HAP-1 (cell line): ENCODE measurements at regions not wholly inside any gene's neighbourhood (a gene's known extent, or its start where the extent isn't known, plus 50 kb on each side); places are given as distances from the start of the nearest gene placed in this dataset.

Experiments
- DNase-seq, 2 experiments: peaks; one replicate each; pipeline ENCODE4 v3.0.0-alpha.2; 2016 to 2020; ENCODE audit warnings: low spot score in 2 of 2
- H3K27me3 ChIP-seq: fragments of 250-450 bp; sonication (Bioruptor Pico); 2 replicates; pipeline ENCODE4 v1.5.1; 2020; ENCODE audit warnings: low read depth, mild to moderate bottlenecking, moderate library complexity
- H3K36me3 ChIP-seq: fragments of 250-450 bp; sonication (Bioruptor Pico); replicated peaks from 2 replicates; pipeline ENCODE4 v1.5.1; 2020; ENCODE audit warnings: mild to moderate bottlenecking
- H3K4me1 ChIP-seq: fragments of 250-450 bp; sonication (Bioruptor Pico); 2 replicates; pipeline ENCODE4 v1.5.1; 2020; ENCODE audit warnings: mild to moderate bottlenecking
- H3K4me3 ChIP-seq: fragments of 250-450 bp; sonication (Bioruptor Pico); 2 replicates; pipeline ENCODE4 v1.5.1; 2020; ENCODE audit warnings: mild to moderate bottlenecking, moderate library complexity
- H3K9me3 ChIP-seq: fragments of 250-450 bp; sonication (Bioruptor Pico); 2 replicates; pipeline ENCODE4 v1.5.1; 2020; ENCODE audit warnings: mild to moderate bottlenecking, moderate library complexity
- in situ Hi-C: fragments of 300-500 bp; cut with MboI; formaldehyde crosslinking; loops from 3 replicates; pipeline ENCODE4 v1.14.3; 2020; ENCODE audit warnings: low sequenced_read_pairs, inconsistent platforms, mixed read lengths

DNA sequence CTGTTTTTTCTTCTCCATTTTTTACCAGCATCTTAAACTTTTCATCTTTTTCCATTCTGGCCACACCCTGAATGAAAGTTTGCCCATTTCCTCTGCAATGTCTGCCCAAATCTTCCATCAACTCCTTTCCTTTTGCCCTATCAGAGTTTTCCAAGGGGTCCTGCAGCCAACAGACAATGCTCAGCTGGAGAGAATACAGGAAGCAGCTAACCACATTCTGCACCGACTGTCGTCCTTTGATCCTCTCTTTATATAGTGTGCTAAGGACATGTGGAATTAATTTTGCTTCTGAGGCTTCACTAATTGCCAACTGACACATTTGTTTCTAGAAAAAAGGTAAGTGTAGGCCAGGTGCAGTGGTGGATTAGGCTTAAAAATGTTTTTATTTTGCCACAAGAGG lies 50.5 kb upstream of the DLX2 start:
- DNase-seq = no peak
- H3K4me3 ChIP-seq = no peak overlapping the region
- in situ Hi-C loops = no loop called here
- peaks cover 17% of the 10 kb centered on the region; the same call in 1 of the 2 replicates for H3K27me3 ChIP-seq
- H3K36me3 ChIP-seq = no peaks in the 10 kb centered on the region
- H3K9me3 ChIP-seq = no peaks in the 10 kb centered on the region
- H3K4me1 ChIP-seq = no peaks in the 10 kb centered on the region

DNA sequence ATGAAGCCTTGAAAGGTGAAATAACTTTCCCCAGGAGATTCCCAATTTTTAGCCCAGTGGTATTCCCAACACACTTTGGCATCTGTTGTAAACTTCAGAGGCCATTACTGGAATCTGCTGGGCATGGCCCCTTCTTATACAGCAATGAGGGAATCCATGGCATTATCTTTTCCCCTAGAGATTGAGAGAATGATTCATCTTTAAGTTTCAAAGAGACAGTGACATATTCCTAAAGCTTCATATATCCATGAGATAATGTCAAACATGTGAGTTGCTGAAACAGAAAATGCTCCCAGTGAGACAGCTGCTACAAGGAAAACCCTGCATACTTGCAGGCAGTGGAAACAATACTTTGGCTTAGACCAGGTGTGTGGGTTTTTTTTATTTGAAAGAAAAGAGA lies 51.1 kb upstream of the DLX2 start:
- DNase-seq = no peak
- Histone ChIP-seq H3K27me3 (peaks cover 17% of the 10 kb centered on the region; the same call in 1 of the 2 replicates), H3K9me3 (no peaks in the 10 kb centered on the region), H3K36me3 (no peaks in the 10 kb centered on the region), H3K4me3 (no peak overlapping the region), H3K4me1 (no peaks in the 10 kb centered on the region)
- in situ Hi-C loops = no loop called here

- Histone ChIP-seq H3K27me3 (peaks cover 17% of the 10 kb centered on the region; the same call in 1 of the 2 replicates), H3K36me3 (no peaks in the 10 kb centered on the region), H3K4me1 (no peaks in the 10 kb centered on the region), H3K4me3 (no peak overlapping the region), H3K9me3 (0 out of 2 replicates have a peak, but pooled peaks cover 2% of the 10 kb centered on the region)
- no peak for DNase-seq
- in situ Hi-C loops = no loop called here
Measured at GRCh38 chr2:172155752-172156151, 53.1 kb upstream of the DLX2 start.

GRCh38 chr2:172160839-172161238 lies 58.1 kb upstream of the DLX2 start:
- in situ Hi-C loops = no loop called here
- no peak overlapping the region for H3K4me3 ChIP-seq
- no peaks in the 10 kb centered on the region for H3K36me3 ChIP-seq
- peaks cover 2% of the 10 kb centered on the region; the same call in 1 of the 2 replicates for H3K9me3 ChIP-seq
- DNase-seq = no peak
- H3K4me1 ChIP-seq = no peaks in the 10 kb centered on the region
- H3K27me3 ChIP-seq = peaks cover 12% of the 10 kb centered on the region; the same call in 1 of the 2 replicates

DNA sequence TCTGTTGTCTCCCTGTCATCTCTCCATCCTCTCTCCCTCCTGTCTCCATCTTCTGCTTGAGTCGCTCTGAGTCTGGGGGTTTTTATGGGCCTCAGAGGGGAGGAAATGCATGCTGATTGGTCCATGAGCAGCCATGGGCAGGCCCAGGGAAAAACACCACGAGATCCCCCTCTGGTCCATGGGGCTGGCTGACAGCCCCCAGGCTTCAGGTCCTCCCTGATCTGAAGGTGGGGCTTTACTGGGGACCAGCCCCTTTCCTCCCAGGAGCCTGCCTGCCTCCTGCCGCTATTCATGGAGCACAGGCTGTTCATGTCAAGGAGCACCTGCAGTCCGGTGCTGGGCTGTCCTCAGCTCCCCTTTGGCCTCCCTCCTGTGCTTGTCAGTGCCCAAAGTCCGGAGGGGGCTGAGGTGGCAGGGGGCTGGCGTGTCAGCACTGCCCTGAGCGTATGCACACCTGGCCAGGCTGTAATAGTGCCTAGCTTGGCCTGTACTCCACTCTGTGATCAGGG lies 59.6 kb upstream of the DLX2 start:
- H3K36me3 ChIP-seq = no peaks in the 10 kb centered on the region
- peaks cover 2% of the 10 kb centered on the region; the same call in 1 of the 2 replicates for H3K9me3 ChIP-seq
- in situ Hi-C loops = no loop called here
- no peaks in the 10 kb centered on the region for H3K4me1 ChIP-seq
- no peak for DNase-seq
- H3K4me3 ChIP-seq = no peak overlapping the region
- H3K27me3 ChIP-seq = peaks cover 8% of the 10 kb centered on the region; the same call in 1 of the 2 replicates

- no peak overlapping the region for H3K4me3 ChIP-seq
- H3K36me3 ChIP-seq = no peaks in the 10 kb centered on the region
- in situ Hi-C loops = no loop called here
- no peak for DNase-seq
- H3K27me3 ChIP-seq = peaks cover 3% of the 10 kb centered on the region; the same call in 1 of the 2 replicates
- H3K9me3 ChIP-seq = peaks cover 2% of the 10 kb centered on the region; the same call in 1 of the 2 replicates
- no peaks in the 10 kb centered on the region for H3K4me1 ChIP-seq
Measured at GRCh38 chr2:172162739-172163336, 60.1 kb upstream of the DLX2 start.

DNA sequence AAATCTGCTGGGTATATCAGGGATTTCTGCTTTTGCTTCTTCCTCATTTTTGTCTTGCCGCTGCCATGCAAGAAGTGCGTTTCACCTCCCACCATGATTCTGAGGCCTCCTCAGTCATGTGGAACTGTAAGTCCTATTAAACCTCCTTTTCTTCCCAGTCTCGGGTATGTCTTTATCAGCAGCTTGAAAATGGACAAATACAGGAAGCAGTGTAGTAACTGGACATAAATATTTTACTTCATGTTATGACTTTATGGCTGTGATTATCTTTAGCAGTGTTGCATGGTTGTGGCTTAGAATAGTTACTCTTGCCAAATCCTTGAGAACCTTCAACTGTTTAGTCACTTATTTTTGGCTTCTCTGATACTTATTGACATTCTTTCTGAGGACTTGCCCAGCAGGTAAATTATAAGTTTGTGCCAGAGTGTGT lies 66.2 kb upstream of the DLX2 start:
- H3K27me3 ChIP-seq = no peaks in the 10 kb centered on the region
- in situ Hi-C loops = no loop called here
- DNase-seq = no peak
- no peak overlapping the region for H3K4me3 ChIP-seq
- H3K4me1 ChIP-seq = peaks cover 4% of the 10 kb centered on the region; the same call in 1 of the 2 replicates
- H3K36me3 ChIP-seq = no peaks in the 10 kb centered on the region
- no peaks in the 10 kb centered on the region; the same call in 1 of the 2 replicates for H3K9me3 ChIP-seq

DNA sequence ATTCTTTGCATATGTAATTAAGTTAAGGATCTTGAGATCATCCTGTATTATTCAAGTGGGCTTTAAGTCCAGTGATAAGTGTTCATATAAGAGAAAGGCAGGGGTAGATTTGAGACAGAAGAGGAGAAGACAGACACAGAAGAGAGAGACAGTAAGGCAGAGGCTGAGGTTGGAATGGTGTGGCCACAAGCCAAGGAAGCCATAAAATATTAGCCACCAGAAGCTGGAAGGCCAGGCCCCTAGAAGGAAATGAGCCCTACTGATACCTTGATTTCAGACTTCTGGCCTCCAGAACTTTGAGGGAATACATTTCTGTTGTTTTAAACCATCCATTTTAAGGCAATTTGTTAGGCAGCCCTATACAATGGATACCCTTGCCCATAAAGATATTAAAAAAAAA lies 66.9 kb upstream of the DLX2 start:
- no peak for DNase-seq
- H3K27me3 ChIP-seq = no peaks in the 10 kb centered on the region
- H3K9me3 ChIP-seq = no peaks in the 10 kb centered on the region; the same call in 1 of the 2 replicates
- no peaks in the 10 kb centered on the region for H3K36me3 ChIP-seq
- no peak overlapping the region for H3K4me3 ChIP-seq
- peaks cover 4% of the 10 kb centered on the region; the same call in 1 of the 2 replicates for H3K4me1 ChIP-seq
- in situ Hi-C loops = loop anchor here (5.0 to 10.0 kb wide), 2 partner anchors 293 to 545 kb away; no protein-coding TSS in a partner anchor

GRCh38 chr2:172172513-172173173 lies 69.9 kb upstream of the DLX2 start:
- H3K4me3 ChIP-seq = peak overlapping the region; percentile 44
- DNase-seq = peak; percentile 58 to 88
- peaks cover 4% of the 10 kb centered on the region; the same call in 1 of the 2 replicates for H3K4me1 ChIP-seq
- in situ Hi-C loops = loop anchor here (5.0 to 10.0 kb wide), 2 partner anchors 290 to 542 kb away; no protein-coding TSS in a partner anchor
- H3K36me3 ChIP-seq = no peaks in the 10 kb centered on the region
- H3K9me3 ChIP-seq = no peaks in the 10 kb centered on the region
- no peaks in the 10 kb centered on the region for H3K27me3 ChIP-seq

GRCh38 chr2:172173174-172173706 lies 70.5 kb upstream of the DLX2 start:
- DNase-seq = no peak
- Histone ChIP-seq H3K27me3 (no peaks in the 10 kb centered on the region), H3K9me3 (no peaks in the 10 kb centered on the region), H3K36me3 (no peaks in the 10 kb centered on the region), H3K4me3 (no peak overlapping the region; the same call in 1 of the 2 replicates), H3K4me1 (peaks cover 10% of the 10 kb centered on the region)
- in situ Hi-C loops = loop anchor here (5.0 to 10.0 kb wide), 2 partner anchors 289 to 542 kb away; no protein-coding TSS in a partner anchor

DNA sequence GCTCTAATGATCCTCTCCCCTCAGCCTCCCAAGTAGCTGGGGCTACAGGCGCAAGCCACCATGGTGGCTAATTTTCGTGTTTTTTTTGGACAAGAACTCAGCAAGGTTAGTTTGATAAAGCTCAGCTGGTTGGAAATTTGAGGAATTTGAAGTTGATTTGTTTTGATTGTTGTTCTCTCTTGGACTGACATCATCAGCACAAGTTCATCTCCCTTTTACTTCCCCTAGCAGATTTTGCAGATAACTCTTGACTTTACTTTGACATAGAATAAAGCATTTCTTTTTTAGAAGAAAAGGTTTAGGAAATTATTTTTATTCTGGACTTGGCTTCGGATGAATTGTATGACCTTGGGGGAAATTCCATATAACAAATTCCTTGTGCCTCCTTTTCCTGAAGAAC lies 74.9 kb upstream of the DLX2 start:
- DNase-seq = no peak
- H3K4me1 ChIP-seq = peaks cover 19% of the 10 kb centered on the region
- in situ Hi-C loops = loop anchor here (10.0 kb wide), 1 partner anchor 537 kb away; no protein-coding TSS in a partner anchor
- no peaks in the 10 kb centered on the region for H3K9me3 ChIP-seq
- no peak overlapping the region for H3K4me3 ChIP-seq
- H3K27me3 ChIP-seq = no peaks in the 10 kb centered on the region
- no peaks in the 10 kb centered on the region for H3K36me3 ChIP-seq

DNA sequence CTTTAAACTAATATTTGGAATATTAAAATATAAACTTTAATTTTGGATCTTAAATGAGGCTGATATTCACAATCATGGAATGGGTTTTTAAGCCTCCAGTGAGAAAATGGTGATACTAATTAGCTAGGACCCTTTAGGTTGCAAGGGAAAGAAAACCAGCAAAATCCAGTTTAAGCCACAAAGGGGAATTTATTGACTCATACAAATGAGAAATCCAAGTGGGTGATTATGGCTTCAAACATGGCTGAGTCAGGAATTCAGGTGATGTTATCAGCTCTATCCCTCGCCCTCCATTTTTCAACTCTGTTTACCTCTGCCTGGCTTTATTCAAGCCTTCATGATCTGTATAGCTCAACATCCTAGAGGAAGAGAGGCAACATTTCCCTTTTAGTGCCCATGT lies 75.3 kb upstream of the DLX2 start:
- peaks cover 19% of the 10 kb centered on the region for H3K4me1 ChIP-seq
- H3K27me3 ChIP-seq = no peaks in the 10 kb centered on the region
- DNase-seq = no peak
- H3K9me3 ChIP-seq = no peaks in the 10 kb centered on the region
- no peak overlapping the region for H3K4me3 ChIP-seq
- no peaks in the 10 kb centered on the region for H3K36me3 ChIP-seq
- in situ Hi-C loops = loop anchor here (10.0 kb wide), 1 partner anchor 537 kb away; no protein-coding TSS in a partner anchor

GRCh38 chr2:172179045-172179701 lies 76.5 kb upstream of the DLX2 start:
- H3K36me3 ChIP-seq = no peaks in the 10 kb centered on the region
- in situ Hi-C loops = loop anchor here (10.0 kb wide), 1 partner anchor 536 kb away; no protein-coding TSS in a partner anchor
- H3K4me1 ChIP-seq = peaks cover 19% of the 10 kb centered on the region
- DNase-seq = no peak
- no peaks in the 10 kb centered on the region for H3K9me3 ChIP-seq
- no peak overlapping the region for H3K4me3 ChIP-seq
- no peaks in the 10 kb centered on the region for H3K27me3 ChIP-seq
